Ammon's horn (tissue), 1 donor: ENCODE measurements at regions not wholly inside any gene's neighbourhood (a gene's known extent, or its start where the extent isn't known, plus 50 kb on each side); places are given as distances from the start of the nearest gene placed in this dataset.
"Not testable (repeated sequence)": the region's sequence is repeated elsewhere in the genome, so short reads cannot be mapped to it uniquely, and the experiment has no call there.

Experiments used
- DNase-seq: peaks from one replicate; pipeline ENCODE4 v3.0.0-alpha.2; 2016; ENCODE audit warnings: low spot score

GRCh38 chrX:15116900-15117299, 153.0 kb downstream of the ASB9 start:
- DNase-seq = no peak

GRCh38 chrX:15114743-15115566, 154.9 kb downstream of the ASB9 start:
- no peak for DNase-seq

- DNase-seq = no peak
Measured at GRCh38 chrX:15107367-15107988, 162.4 kb downstream of the ASB9 start.

GRCh38 chrX:15098505-15098904, 171.4 kb downstream of the ASB9 start:
- no peak for DNase-seq

- DNase-seq = no peak
Measured at GRCh38 chrX:15087747-15088146, 182.1 kb downstream of the ASB9 start.

GRCh38 chrX:15073313-15073712, 196.6 kb downstream of the ASB9 start:
- no peak for DNase-seq

- no peak for DNase-seq
Measured at GRCh38 chrX:15072880-15073279, 197.0 kb downstream of the ASB9 start.

- DNase-seq = no peak
Measured at GRCh38 chrX:15072259-15072658, 197.6 kb downstream of the ASB9 start.

GRCh38 chrX:15059474-15059873, 186.3 kb downstream of the MOSPD2 start:
- DNase-seq = peak; percentile 1

GRCh38 chrX:15056044-15056443, 182.8 kb downstream of the MOSPD2 start:
- no peak for DNase-seq

- no peak for DNase-seq
Measured at GRCh38 chrX:15055146-15055930, 182.1 kb downstream of the MOSPD2 start.

GRCh38 chrX:15050395-15050794, 177.2 kb downstream of the MOSPD2 start:
- no peak for DNase-seq

- DNase-seq = no peak
Measured at GRCh38 chrX:15043538-15043937, 170.3 kb downstream of the MOSPD2 start.

- no peak for DNase-seq
Measured at GRCh38 chrX:15033917-15034316, 160.7 kb downstream of the MOSPD2 start.

GRCh38 chrX:15017491-15017890, 144.3 kb downstream of the MOSPD2 start:
- DNase-seq = no peak

GRCh38 chrX:15016051-15016450, 142.8 kb downstream of the MOSPD2 start:
- no peak for DNase-seq

- DNase-seq = peak; percentile 9
Measured at GRCh38 chrX:15014281-15014680, 141.1 kb downstream of the MOSPD2 start.

GRCh38 chrX:15013461-15013860, 140.2 kb downstream of the MOSPD2 start:
- no peak for DNase-seq

GRCh38 chrX:14997271-14997670, 124.0 kb downstream of the MOSPD2 start:
- DNase-seq = peak; percentile 5

- not testable (repeated sequence) for DNase-seq
Measured at GRCh38 chrX:14984425-14984824, 111.2 kb downstream of the MOSPD2 start.
